Vagina (tissue), 2 donors: ENCODE measurements at regions not wholly inside any gene's neighbourhood (a gene's known extent, or its start where the extent isn't known, plus 50 kb on each side); places are given as distances from the start of the nearest gene placed in this dataset.

Source experiments
- CTCF ChIP-seq, 3 experiments: fragments of 450-650 bp in 2 of 3; fragments of 200-600 bp in 1 of 3; sonication (generic) in 1 of 3; IDR thresholded peaks; one replicate each; pipeline ENCODE4 v1.5.1; 2017 to 2019; ENCODE audit warnings: antibody characterized with exemption in 3 of 3, mild to moderate bottlenecking in 2 of 3, moderate library complexity in 2 of 3
- POLR2A ChIP-seq, 2 donors: fragments of 450-650 bp; IDR thresholded peaks; one replicate each; pipeline ENCODE4 v1.6.1; 2017; ENCODE audit warnings: antibody characterized with exemption in 2 of 2, mild to moderate bottlenecking in 2 of 2, moderate library complexity in 2 of 2

- TF ChIP-seq CTCF (IDR thresholded peaks at IDR 0.05) = no peak
- no peak for TF ChIP-seq POLR2A (IDR thresholded peaks at IDR 0.05)
Observed at GRCh38 chr2:208906330-208906729, 499.7 kb downstream of the PTH2R start.
